ENCODE measurements at regions not wholly inside any gene's neighbourhood (a gene's known extent, or its start where the extent isn't known, plus 50 kb on each side); places are given as distances from the start of the nearest gene placed in this dataset.

- no peaks in the 10 kb centered on the region for H3K27me3 ChIP-seq (ENCODE audit: low read length)
- H3F3A ChIP-seq (ENCODE audit: insufficient read depth): no peaks in the 10 kb centered on the region
- no peak overlapping the region for H2AFZ ChIP-seq (ENCODE audit: low read depth, low read length, severe bottlenecking)
- no peak overlapping the region for H3K4me2 ChIP-seq (ENCODE audit: low read depth, low read length, poor library complexity, severe bottlenecking)
- peaks cover 11% of the 10 kb centered on the region; the same call in 1 of the 2 replicates for H3K9me3 ChIP-seq (ENCODE audit: insufficient read depth, low read length)
- no peak for TF ChIP-seq EZH2phosphoT487 (conservative IDR thresholded peaks at IDR 0.05; ENCODE audit: low read length)
- no peaks in the 10 kb centered on the region for H3K79me2 ChIP-seq (ENCODE audit: insufficient read depth, low read length)
- H3K27ac ChIP-seq (ENCODE audit: low read depth, low read length): no peak overlapping the region
- no peak overlapping the region for H3K9ac ChIP-seq (ENCODE audit: low read length)
- H3K9me2 ChIP-seq (replicated peaks; ENCODE audit: insufficient read depth, low read length): no peaks in the 10 kb centered on the region
- no peaks in the 10 kb centered on the region for H4K20me1 ChIP-seq (ENCODE audit: low read depth, low read length)
- H3K4me3 ChIP-seq (ENCODE audit: insufficient read depth, low read length, poor library complexity, severe bottlenecking): no peak overlapping the region
- H3K36me3 ChIP-seq (ENCODE audit: low read length): no peaks in the 10 kb centered on the region
Observed at GRCh38 chr13:89752394-89752793, 1595.1 kb upstream of the MIR17HG start.

- Histone ChIP-seq H3K9me3 (ENCODE audit: insufficient read depth, low read length) (peaks cover 11% of the 10 kb centered on the region; the same call in 1 of the 2 replicates), H3F3A (ENCODE audit: insufficient read depth) (no peaks in the 10 kb centered on the region), H3K27ac (ENCODE audit: low read depth, low read length) (no peak overlapping the region), H3K9ac (ENCODE audit: low read length) (no peak overlapping the region), H3K79me2 (ENCODE audit: insufficient read depth, low read length) (no peaks in the 10 kb centered on the region), H3K4me3 (ENCODE audit: insufficient read depth, low read length, poor library complexity, severe bottlenecking) (no peak overlapping the region), H3K36me3 (ENCODE audit: low read length) (no peaks in the 10 kb centered on the region), H3K9me2 (replicated peaks; ENCODE audit: insufficient read depth, low read length) (no peaks in the 10 kb centered on the region), H2AFZ (ENCODE audit: low read depth, low read length, severe bottlenecking) (no peak overlapping the region), H3K27me3 (ENCODE audit: low read length) (no peaks in the 10 kb centered on the region), H4K20me1 (ENCODE audit: low read depth, low read length) (no peaks in the 10 kb centered on the region), H3K4me2 (ENCODE audit: low read depth, low read length, poor library complexity, severe bottlenecking) (no peak overlapping the region)
- TF ChIP-seq EZH2phosphoT487 (conservative IDR thresholded peaks at IDR 0.05; ENCODE audit: low read length): no peak
- TF ChIP-seq CTCF (IDR thresholded peaks at IDR 0.05; ENCODE audit: insufficient read depth, low read length, poor library complexity, severe bottlenecking): no peak
Observed at GRCh38 chr13:89755729-89756492, 1591.6 kb upstream of the MIR17HG start.

GRCh38 chr13:89763005-89763404 lies 1584.5 kb upstream of the MIR17HG start:
- H3F3A ChIP-seq (ENCODE audit: insufficient read depth): no peaks in the 10 kb centered on the region
- H4K20me1 ChIP-seq (ENCODE audit: low read depth, low read length): no peaks in the 10 kb centered on the region
- no peaks in the 10 kb centered on the region for H3K27me3 ChIP-seq (ENCODE audit: low read length)
- no peak overlapping the region for H3K27ac ChIP-seq (ENCODE audit: low read depth, low read length)
- H3K79me2 ChIP-seq (ENCODE audit: insufficient read depth, low read length): no peaks in the 10 kb centered on the region
- no peaks in the 10 kb centered on the region for H3K9me2 ChIP-seq (replicated peaks; ENCODE audit: insufficient read depth, low read length)
- no peak overlapping the region for H2AFZ ChIP-seq (ENCODE audit: low read depth, low read length, severe bottlenecking)
- H3K4me3 ChIP-seq (ENCODE audit: insufficient read depth, low read length, poor library complexity, severe bottlenecking): no peak overlapping the region
- no peak overlapping the region for H3K9ac ChIP-seq (ENCODE audit: low read length)
- H3K9me3 ChIP-seq (ENCODE audit: insufficient read depth, low read length): no peaks in the 10 kb centered on the region
- TF ChIP-seq EZH2phosphoT487 (conservative IDR thresholded peaks at IDR 0.05; ENCODE audit: low read length): no peak
- no peak for TF ChIP-seq CTCF (IDR thresholded peaks at IDR 0.05; ENCODE audit: insufficient read depth, low read length, poor library complexity, severe bottlenecking)
- H3K36me3 ChIP-seq (ENCODE audit: low read length): no peaks in the 10 kb centered on the region
- no peak overlapping the region for H3K4me2 ChIP-seq (ENCODE audit: low read depth, low read length, poor library complexity, severe bottlenecking)

GRCh38 chr13:89783221-89783755 lies 1564.2 kb upstream of the MIR17HG start:
- no peaks in the 10 kb centered on the region for H3K79me2 ChIP-seq (ENCODE audit: insufficient read depth, low read length)
- no peak overlapping the region for H3K27ac ChIP-seq (ENCODE audit: low read depth, low read length)
- TF ChIP-seq EZH2phosphoT487 (conservative IDR thresholded peaks at IDR 0.05; ENCODE audit: low read length) (no peak), CTCF (IDR thresholded peaks at IDR 0.05; ENCODE audit: insufficient read depth, low read length, poor library complexity, severe bottlenecking) (no peak)
- no peaks in the 10 kb centered on the region for H3K9me2 ChIP-seq (replicated peaks; ENCODE audit: insufficient read depth, low read length)
- H3K36me3 ChIP-seq (ENCODE audit: low read length): no peaks in the 10 kb centered on the region
- H3K9ac ChIP-seq (ENCODE audit: low read length): no peak overlapping the region
- H3F3A ChIP-seq (ENCODE audit: insufficient read depth): no peaks in the 10 kb centered on the region
- H2AFZ ChIP-seq (ENCODE audit: low read depth, low read length, severe bottlenecking): no peak overlapping the region
- H3K4me3 ChIP-seq (ENCODE audit: insufficient read depth, low read length, poor library complexity, severe bottlenecking): no peak overlapping the region
- no peaks in the 10 kb centered on the region for H3K27me3 ChIP-seq (ENCODE audit: low read length)
- H3K4me2 ChIP-seq (ENCODE audit: low read depth, low read length, poor library complexity, severe bottlenecking): no peak overlapping the region
- no peaks in the 10 kb centered on the region for H3K9me3 ChIP-seq (ENCODE audit: insufficient read depth, low read length)
- H4K20me1 ChIP-seq (ENCODE audit: low read depth, low read length): no peaks in the 10 kb centered on the region
